GM18520 (cell line): ENCODE measurements at regions not wholly inside any gene's neighbourhood (a gene's known extent, or its start where the extent isn't known, plus 50 kb on each side); places are given as distances from the start of the nearest gene placed in this dataset.
"Not testable (repeated sequence)": the region's sequence is repeated elsewhere in the genome, so short reads cannot be mapped to it uniquely, and the experiment has no call there.

Experiments
- ATAC-seq: cut with Tn5 transposase; IDR thresholded peaks from one replicate; pipeline ENCODE4 v1.9.1; 2021; ENCODE audit not compliant: unreplicated experiment

- no peak for ATAC-seq
These were observed 641.4 kb upstream of the CBLB start for GRCh38 chr3:106510206-106510605.

GRCh38 chr3:106512846-106513245 is 644.0 kb upstream of the CBLB start:
- no peak for ATAC-seq

GRCh38 chr3:106514431-106514830 is 645.6 kb upstream of the CBLB start:
- no peak for ATAC-seq

- ATAC-seq: no peak
These were observed 649.7 kb upstream of the CBLB start for GRCh38 chr3:106518516-106518915.

GRCh38 chr3:106522397-106522796 is 653.6 kb upstream of the CBLB start:
- no peak for ATAC-seq

- ATAC-seq: no peak
These were observed 660.1 kb upstream of the CBLB start for GRCh38 chr3:106528932-106529331.

- ATAC-seq: no peak
These were observed 660.9 kb upstream of the CBLB start for GRCh38 chr3:106529738-106530137.

- ATAC-seq: no peak
These were observed 661.6 kb upstream of the CBLB start for GRCh38 chr3:106530367-106530766.

- ATAC-seq: not testable (repeated sequence)
These were observed 663.0 kb upstream of the CBLB start for GRCh38 chr3:106531771-106532329.

- ATAC-seq: no peak
These were observed 664.4 kb upstream of the CBLB start for GRCh38 chr3:106533093-106533787.

- ATAC-seq: no peak
These were observed 665.0 kb upstream of the CBLB start for GRCh38 chr3:106533788-106534160.

GRCh38 chr3:106534206-106534605 is 665.4 kb upstream of the CBLB start:
- no peak for ATAC-seq

- no peak for ATAC-seq
These were observed 671.9 kb upstream of the CBLB start for GRCh38 chr3:106540743-106541142.

- no peak for ATAC-seq
These were observed 673.4 kb upstream of the CBLB start for GRCh38 chr3:106542101-106542769.

- ATAC-seq: no peak
These were observed 683.7 kb upstream of the CBLB start for GRCh38 chr3:106552351-106553043.

GRCh38 chr3:106560451-106560966 is 691.7 kb upstream of the CBLB start:
- ATAC-seq: no peak

GRCh38 chr3:106566277-106566676 is 697.5 kb upstream of the CBLB start:
- peak; percentile 92 for ATAC-seq

- ATAC-seq: no peak
These were observed 701.6 kb upstream of the CBLB start for GRCh38 chr3:106570426-106570825.

- no peak for ATAC-seq
These were observed 704.8 kb upstream of the CBLB start for GRCh38 chr3:106573605-106574004.

GRCh38 chr3:106575029-106575428 is 706.2 kb upstream of the CBLB start:
- no peak for ATAC-seq

GRCh38 chr3:106577241-106577640 is 708.4 kb upstream of the CBLB start:
- ATAC-seq: no peak

- no peak for ATAC-seq
These were observed 710.1 kb upstream of the CBLB start for GRCh38 chr3:106578911-106579310.
